ENCODE measurements at regions not wholly inside any gene's neighbourhood (a gene's known extent, or its start where the extent isn't known, plus 50 kb on each side); places are given as distances from the start of the nearest gene placed in this dataset.

DNA sequence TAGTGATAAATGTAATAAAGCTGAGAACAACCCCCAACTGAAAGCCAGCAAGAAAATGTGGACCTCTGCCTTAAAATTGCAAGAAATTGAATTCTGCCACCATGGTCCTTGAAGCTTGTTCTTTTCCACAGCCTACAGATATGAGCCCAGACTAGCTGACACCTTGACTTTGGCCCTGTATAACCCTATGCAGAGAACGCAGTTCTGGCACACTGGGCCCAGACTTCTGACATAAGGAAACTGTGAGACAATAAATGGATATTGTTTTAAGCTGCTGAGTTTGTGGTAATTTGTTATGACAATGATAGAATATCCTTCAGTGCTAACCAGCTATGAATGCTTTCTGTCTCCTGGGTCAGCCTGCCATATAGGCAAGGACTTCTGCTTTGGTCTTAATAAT lies 315.6 kb upstream of the RIOK2 start:
- no peak for TF ChIP-seq TCF12 (IDR thresholded peaks at IDR 0.05; ENCODE audit: low read depth, low read length)
- TF ChIP-seq CTCF (IDR thresholded peaks at IDR 0.05; ENCODE audit: control extremely low read depth in 1 of 3, insufficient read depth in 1 of 3, low read depth in 1 of 3, low read length in 3 of 3) = no peak
- TF ChIP-seq RAD21 (IDR thresholded peaks at IDR 0.05 in 1 of 2, conservative IDR thresholded peaks at IDR 0.05 in 1 of 2; ENCODE audit: low read depth in 2 of 2, low read length in 2 of 2) = no peak
- no peak for TF ChIP-seq EZH2 (IDR thresholded peaks at IDR 0.05; ENCODE audit: low read depth, low read length, severe bottlenecking)
- no peak for TF ChIP-seq POLR2AphosphoS5 (IDR thresholded peaks at IDR 0.05; ENCODE audit: low read depth, low read length)

Data from H1 (cell line).